Vagina (tissue), 2 donors: ENCODE measurements at regions not wholly inside any gene's neighbourhood (a gene's known extent, or its start where the extent isn't known, plus 50 kb on each side); places are given as distances from the start of the nearest gene placed in this dataset.
"Not testable (repeated sequence)": the region's sequence is repeated elsewhere in the genome, so short reads cannot be mapped to it uniquely, and the experiment has no call there.

Experiments used
- DNase-seq, 2 donors: peaks; one replicate each; pipeline ENCODE4 v3.0.0-alpha.2; 2017; ENCODE audit errors: extremely low spot score in 2 of 2
- H3K27ac ChIP-seq: fragments of 200-600 bp; sonication (generic); one replicate; pipeline ENCODE4 v1.5.1; 2019
- H3K27me3 ChIP-seq: fragments of 200-600 bp; sonication (generic); one replicate; pipeline ENCODE4 v1.5.1; 2019
- H3K36me3 ChIP-seq, 2 donors: fragments of 200-600 bp; sonication (generic); one replicate each; pipeline ENCODE4 v1.5.1; 2017 to 2019
- H3K4me1 ChIP-seq: fragments of 200-600 bp; sonication (generic); one replicate; pipeline ENCODE4 v1.5.1; 2019
- H3K4me3 ChIP-seq, 2 donors: fragments of 200-600 bp; sonication (generic); 1 replicate in 1 of 2; 2 replicates in 1 of 2; pipeline ENCODE4 v1.5.1; 2016 to 2019
- H3K9me3 ChIP-seq: fragments of 200-600 bp; sonication (generic); one replicate; pipeline ENCODE4 v1.5.1; 2019
- POLR2A ChIP-seq, 2 donors: fragments of 450-650 bp; IDR thresholded peaks; one replicate each; pipeline ENCODE4 v1.6.1; 2017; ENCODE audit warnings: antibody characterized with exemption in 2 of 2, mild to moderate bottlenecking in 2 of 2, moderate library complexity in 2 of 2
- POLR2AphosphoS5 ChIP-seq, 2 donors: sonication (generic); formaldehyde crosslinking; IDR thresholded peaks; one replicate each; pipeline ENCODE4 v1.9.0; 2017; ENCODE audit warnings: antibody characterized with exemption in 2 of 2, mild to moderate bottlenecking in 2 of 2, low read depth in 1 of 2; ENCODE audit not compliant: insufficient read depth in 1 of 2
- intact Hi-C: fragments of 100-400 bp; cut with DNase I; formaldehyde crosslinking; loops from one replicate; pipeline ENCODE4 v1.15.1; 2023
- TF ChIP-seq, protein P1 (sequence below), 3 experiments: fragments of 450-650 bp in 2 of 3; fragments of 200-600 bp in 1 of 3; sonication (generic) in 1 of 3; IDR thresholded peaks; one replicate each; pipeline ENCODE4 v1.5.1; 2017 to 2019; ENCODE audit warnings: antibody characterized with exemption in 3 of 3, mild to moderate bottlenecking in 2 of 3, moderate library complexity in 2 of 3

DNA sequence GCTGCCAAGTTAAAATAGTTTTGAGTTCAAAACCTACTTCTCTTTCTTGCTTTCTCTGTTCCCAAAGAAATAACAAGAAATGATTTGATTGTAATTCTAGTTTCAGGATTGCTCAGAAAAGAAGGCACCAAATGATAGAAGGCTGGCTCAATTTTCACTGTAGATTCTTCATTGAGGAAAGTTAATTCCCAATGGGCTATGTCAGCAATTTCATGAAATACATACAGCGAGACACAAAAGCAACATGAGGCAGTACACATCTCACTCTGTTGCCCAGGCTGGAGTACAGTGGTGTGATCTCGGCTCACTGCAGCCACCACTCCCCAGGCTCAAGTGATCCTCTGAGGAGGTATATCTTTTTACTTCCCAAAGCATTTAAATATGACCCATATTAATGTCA is 1659.9 kb upstream of the C9orf72 start:
- H3K9me3 ChIP-seq = no peaks in the 10 kb centered on the region
- no peaks in the 10 kb centered on the region for H3K4me1 ChIP-seq
- TF ChIP-seq POLR2A (IDR thresholded peaks at IDR 0.05) = no peak
- TF ChIP-seq, protein P1, sequence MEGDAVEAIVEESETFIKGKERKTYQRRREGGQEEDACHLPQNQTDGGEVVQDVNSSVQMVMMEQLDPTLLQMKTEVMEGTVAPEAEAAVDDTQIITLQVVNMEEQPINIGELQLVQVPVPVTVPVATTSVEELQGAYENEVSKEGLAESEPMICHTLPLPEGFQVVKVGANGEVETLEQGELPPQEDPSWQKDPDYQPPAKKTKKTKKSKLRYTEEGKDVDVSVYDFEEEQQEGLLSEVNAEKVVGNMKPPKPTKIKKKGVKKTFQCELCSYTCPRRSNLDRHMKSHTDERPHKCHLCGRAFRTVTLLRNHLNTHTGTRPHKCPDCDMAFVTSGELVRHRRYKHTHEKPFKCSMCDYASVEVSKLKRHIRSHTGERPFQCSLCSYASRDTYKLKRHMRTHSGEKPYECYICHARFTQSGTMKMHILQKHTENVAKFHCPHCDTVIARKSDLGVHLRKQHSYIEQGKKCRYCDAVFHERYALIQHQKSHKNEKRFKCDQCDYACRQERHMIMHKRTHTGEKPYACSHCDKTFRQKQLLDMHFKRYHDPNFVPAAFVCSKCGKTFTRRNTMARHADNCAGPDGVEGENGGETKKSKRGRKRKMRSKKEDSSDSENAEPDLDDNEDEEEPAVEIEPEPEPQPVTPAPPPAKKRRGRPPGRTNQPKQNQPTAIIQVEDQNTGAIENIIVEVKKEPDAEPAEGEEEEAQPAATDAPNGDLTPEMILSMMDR (IDR thresholded peaks at IDR 0.05) = no peak
- H3K36me3 ChIP-seq = no peaks in the 10 kb centered on the region
- no peak overlapping the region for H3K27ac ChIP-seq
- no peak for DNase-seq
- intact Hi-C loops = no loop called here
- H3K27me3 ChIP-seq = no peaks in the 10 kb centered on the region
- H3K4me3 ChIP-seq = no peak overlapping the region

DNA sequence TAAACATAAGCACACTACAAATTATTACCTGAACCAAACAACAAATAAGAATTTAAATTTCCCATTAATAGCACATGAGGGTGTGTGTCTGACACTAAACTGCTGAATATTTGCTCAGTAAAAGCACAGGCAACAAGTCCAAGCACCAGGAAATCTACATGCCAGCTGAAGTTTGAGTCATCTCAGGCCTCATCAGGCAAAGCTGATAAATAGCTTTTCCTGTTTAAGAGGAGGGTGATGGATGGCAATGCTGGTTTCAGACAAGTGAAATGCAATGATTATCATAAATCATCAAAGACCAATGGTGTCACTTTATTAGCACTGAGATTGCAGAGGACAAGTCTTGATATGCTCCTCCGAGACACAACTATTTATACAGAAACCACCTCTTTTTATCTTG is 1668.0 kb upstream of the C9orf72 start:
- Histone ChIP-seq H3K4me1 (no peaks in the 10 kb centered on the region), H3K27me3 (no peaks in the 10 kb centered on the region), H3K36me3 (no peaks in the 10 kb centered on the region), H3K4me3 (no peak overlapping the region), H3K27ac (no peak overlapping the region), H3K9me3 (no peaks in the 10 kb centered on the region)
- intact Hi-C loops = no loop called here
- TF ChIP-seq, protein P1 (IDR thresholded peaks at IDR 0.05) = no peak
- TF ChIP-seq POLR2AphosphoS5 (IDR thresholded peaks at IDR 0.05; ENCODE audit: insufficient read depth in 1 of 2, low read depth in 1 of 2) (no peak), POLR2A (IDR thresholded peaks at IDR 0.05) (no peak)
- no peak for DNase-seq

DNA sequence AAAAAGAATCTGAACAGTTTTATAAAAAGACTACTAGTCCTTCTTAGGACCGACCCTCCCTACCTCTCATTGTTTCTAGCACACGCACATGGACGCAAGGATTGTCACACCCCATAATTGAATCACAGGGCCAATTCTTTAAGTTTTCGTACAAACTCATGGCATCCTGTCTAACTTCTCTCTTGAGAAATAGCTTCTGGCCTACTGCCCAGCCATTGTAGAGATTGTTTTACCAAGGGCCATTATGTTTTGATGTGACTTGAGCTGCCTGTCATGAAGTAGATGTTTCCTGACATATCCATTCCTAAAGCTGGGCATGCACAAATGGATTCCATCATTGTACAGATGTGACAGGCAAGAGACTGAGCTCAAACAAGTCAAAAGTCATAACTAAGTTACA is 1672.1 kb upstream of the C9orf72 start:
- Histone ChIP-seq H3K4me1 (no peaks in the 10 kb centered on the region), H3K4me3 (no peak overlapping the region), H3K36me3 (no peaks in the 10 kb centered on the region), H3K9me3 (no peaks in the 10 kb centered on the region), H3K27ac (no peak overlapping the region), H3K27me3 (no peaks in the 10 kb centered on the region)
- no peak for DNase-seq
- intact Hi-C loops = no loop called here
- TF ChIP-seq, protein P1 (IDR thresholded peaks at IDR 0.05) = no peak
- TF ChIP-seq POLR2AphosphoS5 (IDR thresholded peaks at IDR 0.05; ENCODE audit: insufficient read depth in 1 of 2, low read depth in 1 of 2) (no peak), POLR2A (IDR thresholded peaks at IDR 0.05) (no peak)

DNA sequence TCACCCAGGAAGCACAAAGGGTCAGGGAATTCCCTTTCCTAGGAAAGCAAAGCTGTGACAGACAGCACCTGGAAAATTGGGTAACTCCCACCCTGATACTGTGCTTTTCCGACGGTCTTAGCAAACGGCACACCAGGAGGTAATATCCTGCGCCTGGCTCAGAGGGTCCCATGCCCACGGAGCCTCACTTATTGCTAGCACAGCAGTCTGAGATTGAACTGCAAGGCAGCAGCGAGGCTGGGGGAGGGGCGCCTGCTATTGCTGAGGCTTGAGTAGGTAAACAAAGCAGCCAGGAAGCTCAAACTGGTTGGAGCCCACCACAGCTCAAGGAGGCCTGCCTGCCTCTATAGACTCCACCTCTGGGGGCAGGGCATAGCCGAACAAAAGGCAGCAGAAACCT is 1697.1 kb upstream of the C9orf72 start:
- H3K27me3 ChIP-seq, DNase-seq, H3K4me3 ChIP-seq, H3K36me3 ChIP-seq, H3K4me1 ChIP-seq, H3K27ac ChIP-seq, H3K9me3 ChIP-seq, intact Hi-C loops: not testable (repeated sequence)

- Histone ChIP-seq H3K36me3 (no peaks in the 10 kb centered on the region), H3K9me3 (no peaks in the 10 kb centered on the region), H3K4me3 (no peak overlapping the region), H3K4me1 (no peaks in the 10 kb centered on the region), H3K27me3 (no peaks in the 10 kb centered on the region), H3K27ac (no peak overlapping the region)
- no peak for DNase-seq
- TF ChIP-seq POLR2AphosphoS5 (IDR thresholded peaks at IDR 0.05; ENCODE audit: insufficient read depth in 1 of 2, low read depth in 1 of 2) = no peak
- TF ChIP-seq, protein P1 (IDR thresholded peaks at IDR 0.05) = no peak
- TF ChIP-seq POLR2A (IDR thresholded peaks at IDR 0.05) = no peak
- intact Hi-C loops = no loop called here
These were observed 1708.8 kb upstream of the C9orf72 start for GRCh38 chr9:29282121-29282520.

- H3K4me1 ChIP-seq = no peaks in the 10 kb centered on the region
- no peaks in the 10 kb centered on the region for H3K36me3 ChIP-seq
- DNase-seq = no peak
- H3K9me3 ChIP-seq = no peaks in the 10 kb centered on the region
- no peak overlapping the region for H3K4me3 ChIP-seq
- TF ChIP-seq, protein P1 (IDR thresholded peaks at IDR 0.05) = no peak
- no peak for TF ChIP-seq POLR2AphosphoS5 (IDR thresholded peaks at IDR 0.05; ENCODE audit: insufficient read depth in 1 of 2, low read depth in 1 of 2)
- no peak for TF ChIP-seq POLR2A (IDR thresholded peaks at IDR 0.05)
- H3K27ac ChIP-seq = no peak overlapping the region
- intact Hi-C loops = no loop called here
- H3K27me3 ChIP-seq = no peaks in the 10 kb centered on the region
These were observed 1712.5 kb upstream of the C9orf72 start for GRCh38 chr9:29285818-29286217.
